NCI-H146 treated with DMSO at 0.1 percent for 48 hours (cell line): ENCODE measurements at regions not wholly inside any gene's neighbourhood (a gene's known extent, or its start where the extent isn't known, plus 50 kb on each side); places are given as distances from the start of the nearest gene placed in this dataset.
A peak's percentile ranks its signal among the peaks of the same experiment; 100 is the strongest.
"Not testable (repeated sequence)": the region's sequence is repeated elsewhere in the genome, so short reads cannot be mapped to it uniquely, and the experiment has no call there.

Experiments
- DNase-seq: peaks from one replicate; lab custom pipeline; 2025; ENCODE audit not compliant: unreplicated experiment; lab: John Stamatoyannopoulos, UW

- DNase-seq: no peak
These were observed 70.2 kb upstream of the BTG3 start for GRCh38 chr21:17682924-17683323.

- DNase-seq: peak; percentile 4
These were observed 66.4 kb upstream of the BTG3 start for GRCh38 chr21:17679002-17679600.

GRCh38 chr21:17676930-17677329 lies 64.2 kb upstream of the BTG3 start:
- not testable (repeated sequence) for DNase-seq

- no peak for DNase-seq
These were observed 61.4 kb upstream of the BTG3 start for GRCh38 chr21:17674106-17674505.

GRCh38 chr21:17673261-17674020 lies 60.7 kb upstream of the BTG3 start:
- DNase-seq: no peak

GRCh38 chr21:17671733-17672132 lies 59.0 kb upstream of the BTG3 start:
- no peak for DNase-seq

GRCh38 chr21:17668479-17669140 lies 55.9 kb upstream of the BTG3 start:
- no peak for DNase-seq

GRCh38 chr21:17667256-17667655 lies 54.6 kb upstream of the BTG3 start:
- no peak for DNase-seq
